NAMALWA (cell line): ENCODE measurements at regions not wholly inside any gene's neighbourhood (a gene's known extent, or its start where the extent isn't known, plus 50 kb on each side); places are given as distances from the start of the nearest gene placed in this dataset.
"Not testable (repeated sequence)": the region's sequence is repeated elsewhere in the genome, so short reads cannot be mapped to it uniquely, and the experiment has no call there.

Experiments used
- DNase-seq: peaks from one replicate; pipeline ENCODE4 v3.0.0-alpha.2; 2015; ENCODE audit warnings: low spot score

DNA sequence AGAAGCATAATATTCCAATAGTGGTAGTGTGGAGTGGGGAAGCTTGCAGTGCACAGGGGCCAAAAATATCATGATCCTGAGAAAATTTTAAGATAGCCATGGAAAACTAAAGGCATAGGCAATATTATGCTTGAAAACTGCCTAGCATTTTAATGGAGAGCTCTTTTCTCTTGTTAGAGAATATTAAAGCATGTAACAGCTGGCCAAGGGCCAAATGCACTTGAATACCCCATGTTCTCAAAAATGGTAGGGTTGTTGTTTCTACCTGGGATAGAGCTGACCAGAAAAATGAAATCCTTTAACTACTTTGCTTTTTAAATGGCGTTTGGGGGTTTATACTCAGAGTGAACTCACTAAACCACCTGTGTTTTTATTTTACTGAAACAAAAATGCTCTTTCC is 739.6 kb upstream of the SLIT2 start:
- no peak for DNase-seq

DNA sequence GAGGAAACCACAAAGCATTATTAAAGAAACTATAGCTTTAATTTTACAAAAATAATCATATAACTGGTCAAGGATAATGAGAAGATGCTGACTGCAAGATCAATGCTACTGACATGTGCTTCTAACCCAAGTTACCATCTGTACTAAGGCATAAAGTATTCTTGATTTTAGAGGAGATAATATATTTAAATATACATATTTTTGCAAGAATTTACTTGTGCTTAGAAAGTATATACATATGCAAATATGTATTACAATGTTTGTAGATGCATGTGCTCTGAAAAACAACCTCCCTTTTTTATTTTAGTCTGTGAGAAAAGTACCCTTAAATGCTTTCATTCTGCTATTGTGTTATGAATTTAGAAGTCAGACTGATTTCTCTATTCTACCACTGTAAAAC is 740.7 kb upstream of the SLIT2 start:
- no peak for DNase-seq

DNA sequence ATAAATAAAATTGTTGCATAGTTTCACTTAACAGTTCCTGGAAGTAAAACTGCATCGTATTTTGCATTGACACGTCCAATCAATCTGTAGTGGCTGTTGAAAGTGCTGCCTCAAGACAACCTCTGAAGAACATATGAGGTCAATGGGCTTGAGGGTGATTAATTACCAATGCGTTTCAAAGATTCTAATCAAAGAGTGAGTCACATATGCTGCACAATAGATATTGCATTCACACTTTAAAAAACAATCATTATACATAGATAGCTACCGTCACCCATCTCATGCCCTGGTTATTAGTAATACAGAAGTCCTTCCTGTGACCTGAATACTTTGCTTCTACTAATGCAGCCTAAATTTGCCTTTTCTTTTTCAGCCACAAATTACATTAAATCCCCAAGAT is 743.3 kb upstream of the SLIT2 start:
- DNase-seq, result no peak

DNA sequence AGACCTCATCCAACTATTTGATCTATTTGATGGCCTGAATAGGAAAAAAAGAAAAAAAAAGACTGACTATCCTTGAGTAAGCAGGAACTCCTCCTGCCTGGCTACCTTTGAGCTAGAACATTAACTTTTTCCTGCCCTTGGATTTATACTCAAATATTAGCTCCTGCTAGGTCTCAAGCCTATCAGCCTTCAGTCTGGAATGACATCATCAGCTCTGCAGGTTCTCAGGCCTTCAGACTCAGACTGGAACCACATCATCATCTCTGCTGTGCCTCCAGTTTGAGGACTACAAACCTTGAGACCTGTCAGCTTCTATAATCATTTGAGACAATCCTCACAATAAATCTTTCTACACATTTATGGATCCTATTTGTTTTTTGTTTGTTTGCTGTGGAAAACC is 754.0 kb upstream of the SLIT2 start:
- DNase-seq, result no peak

- DNase-seq, result no peak
These were observed 754.9 kb upstream of the SLIT2 start for GRCh38 chr4:19496756-19497155.

DNA sequence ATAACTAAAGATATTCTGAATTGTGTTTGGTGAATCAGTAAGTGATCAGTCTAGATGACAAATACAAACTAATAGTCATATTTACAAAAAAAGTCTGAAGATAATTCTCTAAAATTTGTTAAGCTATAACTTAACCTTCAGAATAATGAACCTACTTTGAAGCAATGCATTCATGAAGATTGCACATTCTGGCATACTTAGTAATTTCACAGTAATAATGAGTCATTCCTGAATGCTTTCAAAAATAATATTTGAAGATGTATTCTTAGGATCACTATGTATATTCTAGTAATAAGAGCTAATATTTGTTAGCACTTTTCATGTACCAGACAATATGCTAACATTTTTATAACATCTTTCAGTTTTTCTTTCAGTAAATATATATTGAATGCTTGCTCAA is 756.7 kb upstream of the SLIT2 start:
- DNase-seq, result no peak

GRCh38 chr4:19492606-19493005 is 759.1 kb upstream of the SLIT2 start:
- DNase-seq, result no peak

GRCh38 chr4:19486400-19486799 is 765.3 kb upstream of the SLIT2 start:
- DNase-seq, result peak; percentile 2

DNA sequence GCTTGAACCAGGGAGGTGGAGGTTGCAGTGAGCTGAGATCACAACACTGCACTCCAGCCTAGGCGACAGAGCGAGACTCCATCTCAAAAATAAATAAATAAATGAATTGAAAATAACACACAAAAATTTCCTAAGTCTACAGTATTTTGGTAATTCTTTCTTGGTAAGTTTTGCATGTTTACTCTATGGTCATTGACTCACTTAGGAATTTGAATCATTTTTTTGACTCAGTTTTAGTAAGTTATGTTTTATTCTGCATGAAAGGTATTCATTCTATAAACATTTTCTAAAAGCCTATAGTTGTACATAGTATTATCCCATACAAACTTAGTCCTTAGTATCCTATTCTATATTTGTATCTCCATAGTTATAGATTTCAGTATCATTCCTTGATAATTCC is 772.9 kb upstream of the SLIT2 start:
- no peak for DNase-seq

DNA sequence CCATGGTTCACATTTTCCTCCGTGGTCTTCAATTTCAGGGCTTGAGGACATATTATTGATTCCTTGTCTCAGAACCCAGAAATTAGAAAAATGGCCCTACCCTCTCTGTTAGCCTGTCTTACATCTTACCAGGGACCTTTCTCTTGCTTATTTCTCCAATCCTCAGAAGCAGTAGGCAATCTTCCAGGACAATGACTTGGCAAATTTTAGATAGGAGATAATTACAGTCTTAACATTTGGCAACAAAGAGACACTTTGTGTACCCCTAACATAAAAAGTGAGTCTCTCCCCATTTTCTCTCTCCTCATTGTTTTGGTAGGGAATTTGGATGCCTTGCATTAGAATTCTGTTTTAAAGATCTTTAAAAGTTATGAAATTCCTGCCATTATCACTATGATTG is 778.1 kb upstream of the SLIT2 start:
- DNase-seq, result no peak

- no peak for DNase-seq
These were observed 779.0 kb upstream of the SLIT2 start for GRCh38 chr4:19472666-19473065.

- DNase-seq, result not testable (repeated sequence)
These were observed 781.7 kb upstream of the SLIT2 start for GRCh38 chr4:19470001-19470400.

DNA sequence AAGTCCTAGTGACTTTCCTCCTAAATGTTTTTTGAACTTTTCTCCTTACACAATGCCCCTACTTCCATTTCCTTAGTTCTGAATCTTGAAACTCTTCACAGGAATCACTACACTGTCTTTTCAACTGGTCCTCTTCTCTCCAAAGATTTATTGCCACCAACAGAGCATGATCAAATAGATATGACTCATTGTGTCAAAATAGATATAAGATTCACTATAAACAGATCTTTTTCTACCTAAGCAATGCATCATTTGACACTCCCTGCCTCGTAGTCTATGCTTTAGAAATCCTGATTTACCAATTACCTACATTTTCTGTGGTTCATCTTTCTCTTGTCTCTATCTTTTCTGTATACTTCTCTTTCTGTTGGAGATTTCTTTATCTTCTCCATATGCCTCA is 789.6 kb upstream of the SLIT2 start:
- no peak for DNase-seq

DNA sequence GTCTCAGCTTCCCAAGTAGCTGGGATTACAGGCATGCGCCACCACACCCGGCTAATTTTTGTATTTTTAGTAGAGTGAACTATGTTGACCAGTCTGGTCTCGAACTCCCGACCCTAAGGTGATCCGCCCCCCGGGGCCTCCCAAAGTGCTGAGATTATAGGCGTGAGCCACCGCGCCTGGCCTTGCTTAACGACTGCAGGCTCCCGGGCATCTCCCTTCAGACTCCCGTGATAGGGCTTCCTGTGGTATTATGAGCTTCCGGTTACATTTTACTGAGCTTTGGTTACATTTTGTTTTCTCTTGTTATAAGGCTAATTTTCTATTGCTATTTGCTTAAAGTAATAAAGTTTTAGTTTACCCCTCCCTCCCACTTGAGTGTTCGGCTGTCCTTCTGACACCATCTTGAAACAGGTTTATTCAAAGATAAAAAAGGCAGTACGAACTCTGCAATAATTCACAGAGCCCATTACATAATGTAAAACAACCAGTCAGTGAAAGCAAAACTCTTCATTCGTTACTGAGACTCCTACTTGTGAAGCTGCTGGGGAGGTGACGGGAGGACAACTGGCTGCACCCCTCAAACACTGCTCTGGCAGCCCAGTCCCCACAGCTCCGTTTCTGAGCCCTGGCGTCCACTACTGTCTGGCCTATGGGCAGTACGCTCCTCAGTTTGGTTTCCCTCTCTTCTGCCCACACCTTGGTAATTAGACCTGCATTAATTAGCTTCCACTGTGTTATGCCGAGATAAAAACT is 795.7 kb upstream of the SLIT2 start:
- DNase-seq, result no peak

- no peak for DNase-seq
These were observed 796.5 kb upstream of the SLIT2 start for GRCh38 chr4:19455196-19455595.

- no peak for DNase-seq
These were observed 813.5 kb upstream of the SLIT2 start for GRCh38 chr4:19438233-19438632.

DNA sequence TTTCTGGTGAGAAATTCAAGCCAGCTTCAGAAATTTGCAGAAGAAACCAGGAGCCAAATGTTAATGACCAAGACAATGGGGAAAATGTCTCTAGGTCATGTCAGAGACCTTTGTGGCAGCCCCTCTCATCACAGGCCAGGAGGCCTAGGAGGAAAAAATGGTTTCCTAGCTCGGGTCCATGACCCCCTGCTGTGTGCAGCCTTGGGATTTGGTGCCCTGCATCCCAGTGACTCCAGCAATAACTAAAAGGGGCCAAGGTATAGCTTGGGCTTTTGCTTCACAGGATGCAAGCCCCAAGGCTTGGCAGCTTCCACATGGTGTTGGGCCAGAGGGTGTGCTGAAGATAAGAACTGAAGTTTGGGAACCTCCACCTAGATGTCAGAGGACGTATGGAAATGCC is 814.7 kb upstream of the SLIT2 start:
- no peak for DNase-seq

DNA sequence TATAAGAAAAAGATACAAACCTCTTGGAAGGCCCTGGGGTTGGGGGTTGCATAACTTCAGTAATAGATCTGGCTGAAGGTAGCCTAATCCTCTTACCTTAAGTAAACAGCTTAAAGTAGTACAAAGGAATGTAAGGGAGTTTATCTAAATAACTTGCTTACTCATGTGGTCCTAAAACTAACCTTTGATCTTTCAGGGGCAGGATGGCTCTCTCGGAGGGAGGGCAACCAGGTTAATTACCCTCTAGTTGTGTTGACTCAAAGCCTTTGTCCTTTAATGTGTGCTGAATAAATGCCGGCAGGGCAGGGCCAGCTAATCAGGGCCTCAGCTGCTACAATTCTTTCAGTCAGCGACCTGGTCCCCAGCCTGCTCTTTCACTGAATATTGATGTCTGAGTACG is 822.0 kb upstream of the SLIT2 start:
- DNase-seq, result no peak

- no peak for DNase-seq
These were observed 826.6 kb upstream of the SLIT2 start for GRCh38 chr4:19425146-19425545.

DNA sequence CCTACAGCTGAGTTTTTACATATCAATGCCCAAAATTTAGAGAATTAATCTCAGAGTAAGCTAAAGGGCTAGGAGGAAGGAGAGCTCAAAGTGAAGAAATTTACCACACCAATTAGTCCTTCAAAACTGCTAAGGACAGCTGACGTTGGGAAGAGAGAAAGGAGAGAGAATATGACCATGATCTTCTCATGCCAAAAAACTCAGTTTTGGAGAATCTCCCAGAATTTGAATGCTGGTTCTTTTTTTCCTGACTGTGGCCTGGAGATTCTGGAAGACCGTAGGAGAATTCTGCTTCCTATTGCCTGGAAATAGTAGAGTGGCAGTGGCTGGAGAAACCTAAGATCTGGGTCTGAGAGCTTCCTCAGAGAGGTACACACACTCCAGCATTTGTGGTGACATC is 834.4 kb upstream of the SLIT2 start:
- no peak for DNase-seq

GRCh38 chr4:19416146-19416545 is 835.6 kb upstream of the SLIT2 start:
- DNase-seq, result no peak

- no peak for DNase-seq
These were observed 843.2 kb upstream of the SLIT2 start for GRCh38 chr4:19408490-19408889.

GRCh38 chr4:19406789-19407188 is 844.9 kb upstream of the SLIT2 start:
- no peak for DNase-seq

DNA sequence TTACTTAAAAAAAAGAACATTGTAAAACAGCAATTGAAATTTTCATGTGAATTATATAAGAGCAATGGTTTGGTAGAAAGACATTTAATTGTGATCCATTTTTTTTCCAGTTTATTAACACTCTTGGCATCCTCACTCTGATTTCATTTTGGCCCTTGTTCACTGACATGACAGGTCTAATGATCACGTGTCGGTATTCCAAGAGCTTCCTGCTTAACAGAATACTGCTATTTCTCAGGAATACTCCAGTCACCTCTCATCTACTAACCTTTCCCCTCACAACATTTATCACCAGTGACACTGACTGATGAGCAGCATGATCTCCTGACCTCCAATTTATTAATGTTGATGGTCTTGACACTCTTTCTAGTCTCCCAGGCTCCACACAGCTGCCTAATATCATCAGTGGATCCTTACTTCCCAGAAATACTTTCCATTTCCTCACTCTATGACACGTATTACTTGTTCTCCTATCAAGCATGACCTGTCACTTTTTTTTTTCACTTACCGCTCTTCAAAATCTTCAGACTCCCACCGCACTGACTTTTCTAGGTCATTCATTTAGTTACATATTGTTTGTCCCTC is 847.8 kb upstream of the SLIT2 start:
- DNase-seq, result no peak
